ENCODE measurements at regions not wholly inside any gene's neighbourhood (a gene's known extent, or its start where the extent isn't known, plus 50 kb on each side); places are given as distances from the start of the nearest gene placed in this dataset.

- DNase-seq, result no peak
These were observed 117.3 kb upstream of the ADAMTS19 start for GRCh38 chr5:129342796-129343195.

DNA sequence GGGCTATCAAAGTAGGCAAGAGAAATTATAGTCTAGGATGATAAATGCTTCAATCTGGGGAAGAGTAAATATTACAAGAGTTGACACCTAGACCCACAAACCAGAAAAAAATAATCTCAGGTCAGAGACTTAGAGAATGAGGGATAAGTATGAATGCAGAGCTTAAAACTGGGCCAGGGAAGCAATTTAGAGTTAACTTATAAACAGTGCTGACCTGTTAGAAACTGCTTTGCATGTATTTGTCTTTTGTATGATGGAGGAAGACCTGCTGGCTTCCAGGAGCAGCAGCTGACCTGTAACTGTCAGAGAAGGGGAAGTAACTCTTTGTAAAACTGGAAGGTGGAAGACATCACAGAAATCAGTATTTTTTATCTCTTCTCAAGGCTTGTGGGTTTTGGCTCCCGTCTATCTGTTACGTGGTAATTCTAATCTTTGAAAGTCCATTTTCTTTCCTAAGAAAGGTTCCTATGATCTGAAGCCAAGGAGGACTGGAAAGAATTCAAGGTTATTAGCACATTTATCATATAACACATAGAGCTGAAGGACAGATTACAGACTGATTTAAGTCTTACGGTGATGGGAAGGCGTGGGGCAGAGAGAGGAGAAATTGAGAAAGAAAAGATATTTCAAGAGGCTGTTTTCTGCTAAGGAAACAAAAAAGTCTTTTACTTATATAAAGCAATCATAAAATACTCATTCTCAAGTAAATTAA is 114.7 kb upstream of the ADAMTS19 start:
- no peak for DNase-seq

- no peak for DNase-seq
These were observed 103.3 kb upstream of the ADAMTS19 start for GRCh38 chr5:129356846-129357245.

- DNase-seq, result no peak
These were observed 102.0 kb upstream of the ADAMTS19 start for GRCh38 chr5:129358069-129358468.

- DNase-seq, result no peak
These were observed 100.6 kb upstream of the ADAMTS19 start for GRCh38 chr5:129359450-129359849.

DNA sequence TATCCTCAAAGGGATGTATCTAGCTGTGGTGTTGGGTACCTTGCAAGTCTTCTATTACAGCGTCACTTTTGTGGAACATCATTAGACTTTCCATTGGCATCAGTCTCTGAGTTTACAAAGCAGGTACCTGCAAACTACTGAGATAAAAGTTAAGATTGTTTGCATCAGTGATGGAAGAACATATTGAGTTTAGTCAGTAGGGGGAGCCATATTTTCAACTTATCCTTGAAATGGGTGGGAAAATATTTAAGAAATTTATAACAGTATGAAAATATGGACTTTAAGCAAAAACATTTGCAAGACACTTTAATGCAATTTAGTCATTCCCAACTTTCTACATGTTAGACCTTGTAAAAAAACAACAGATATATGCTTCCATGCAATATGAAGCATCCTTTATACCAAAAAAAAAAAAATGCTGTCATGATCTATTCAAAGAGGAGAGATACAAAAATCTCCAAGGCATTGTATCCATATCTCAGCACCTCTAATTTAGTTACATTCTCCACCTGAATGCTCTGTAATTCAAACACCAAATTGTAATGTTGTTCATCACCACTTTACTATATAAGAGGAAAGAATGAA is 98.6 kb upstream of the ADAMTS19 start:
- no peak for DNase-seq

GRCh38 chr5:129362456-129362855 is 97.6 kb upstream of the ADAMTS19 start:
- DNase-seq, result no peak

GRCh38 chr5:129363991-129364390 is 96.1 kb upstream of the ADAMTS19 start:
- no peak for DNase-seq

DNA sequence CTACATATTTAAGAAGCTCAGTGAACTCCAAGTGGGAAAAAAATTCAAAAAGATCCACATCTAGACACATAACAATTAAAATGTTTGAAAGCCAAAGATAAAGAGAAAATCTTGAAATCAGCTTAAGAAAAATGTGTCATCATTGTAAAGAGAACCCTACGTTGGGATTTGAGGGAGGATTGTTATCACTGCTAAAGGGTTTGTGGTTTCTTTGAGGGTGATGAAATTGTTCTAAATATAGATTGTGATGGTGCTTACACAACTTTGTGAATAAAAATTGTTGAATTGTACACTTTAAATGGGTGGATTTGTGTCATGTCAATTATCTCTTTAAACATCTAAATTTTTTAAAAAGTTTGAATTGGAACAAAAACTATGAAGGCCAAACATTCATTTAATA is 92.2 kb upstream of the ADAMTS19 start:
- no peak for DNase-seq

- no peak for DNase-seq
These were observed 88.1 kb upstream of the ADAMTS19 start for GRCh38 chr5:129372025-129372424.

- DNase-seq, result no peak
These were observed 82.6 kb upstream of the ADAMTS19 start for GRCh38 chr5:129377504-129377903.

- DNase-seq, result no peak
These were observed 81.1 kb upstream of the ADAMTS19 start for GRCh38 chr5:129378961-129379360.

- no peak for DNase-seq
These were observed 80.7 kb upstream of the ADAMTS19 start for GRCh38 chr5:129379406-129379805.

GRCh38 chr5:129382921-129383672 is 77.0 kb upstream of the ADAMTS19 start:
- no peak for DNase-seq

GRCh38 chr5:129384193-129384592 is 75.9 kb upstream of the ADAMTS19 start:
- DNase-seq, result no peak

DNA sequence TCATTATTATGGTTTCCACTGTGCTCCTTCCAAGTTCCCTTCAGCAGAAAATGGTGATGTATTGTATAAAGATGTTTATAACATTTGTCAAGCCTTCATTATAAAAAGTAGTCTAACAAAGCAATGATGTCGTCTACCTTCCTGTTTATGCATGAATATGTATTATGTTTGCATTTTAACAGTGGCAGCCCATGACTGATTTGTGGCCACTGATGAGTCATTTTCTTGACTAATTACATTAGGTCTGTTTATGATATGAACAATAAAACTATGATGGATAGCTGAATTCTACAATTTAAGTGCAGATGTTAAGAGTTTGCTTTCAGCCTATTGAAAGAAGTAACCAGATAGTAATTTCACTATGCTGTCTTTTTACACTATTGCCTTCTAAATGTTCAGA is 75.4 kb upstream of the ADAMTS19 start:
- no peak for DNase-seq

DNA sequence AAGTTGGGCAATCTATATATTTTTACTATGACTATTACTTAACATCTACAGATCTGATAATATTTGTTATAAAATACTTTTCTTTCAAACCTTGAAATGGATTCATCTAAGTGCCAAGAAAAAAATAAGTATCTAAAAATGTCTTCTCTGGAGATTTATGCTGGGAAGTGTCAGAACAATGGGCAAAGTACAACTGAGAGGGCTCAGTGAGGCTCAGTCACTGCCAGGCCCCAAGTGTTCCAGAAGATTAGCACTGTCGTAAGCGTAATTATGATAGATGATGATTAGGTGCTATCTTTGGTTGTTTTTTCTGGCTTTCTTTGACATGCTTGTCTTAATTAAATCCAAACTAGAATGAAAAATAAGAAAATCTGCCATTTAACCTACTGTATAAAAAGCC is 72.2 kb upstream of the ADAMTS19 start:
- DNase-seq, result no peak

DNA sequence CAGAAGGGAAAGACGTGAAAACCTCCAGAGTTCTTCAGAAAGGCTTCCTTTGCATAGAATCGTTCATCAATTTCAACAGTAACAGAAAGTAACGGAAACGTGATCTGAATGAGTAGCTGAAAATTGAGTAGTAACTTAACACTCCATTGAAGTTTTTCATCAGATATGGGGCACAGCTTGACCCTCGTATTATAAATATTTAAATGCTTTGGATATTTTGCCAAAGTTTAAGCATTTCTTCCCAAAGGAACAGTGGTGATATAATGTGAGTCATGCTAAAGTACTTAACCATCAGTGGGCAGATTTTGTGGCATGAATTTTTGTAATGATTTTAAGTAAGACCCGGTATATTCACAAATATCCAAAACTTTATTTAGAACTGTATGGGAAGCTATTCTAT is 67.4 kb upstream of the ADAMTS19 start:
- no peak for DNase-seq

DNA sequence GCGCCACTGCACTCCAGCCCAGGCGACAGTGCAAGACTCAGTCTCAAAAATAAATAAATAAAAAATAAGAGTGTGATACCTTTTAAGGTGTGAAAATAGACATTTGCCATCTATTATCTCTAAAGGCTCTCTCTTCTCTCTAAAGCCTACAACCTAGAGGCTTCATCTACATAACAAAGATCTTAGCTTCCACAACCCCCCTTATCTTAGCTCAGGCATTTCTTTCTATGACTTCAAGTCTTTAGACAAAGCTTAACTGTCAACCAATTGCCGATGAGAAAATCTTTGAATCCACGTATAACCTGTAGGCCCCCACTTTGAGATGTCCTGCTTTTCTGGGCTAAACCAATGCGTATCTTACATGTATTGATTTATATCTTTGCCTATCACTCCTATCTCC is 64.9 kb upstream of the ADAMTS19 start:
- no peak for DNase-seq

DNA sequence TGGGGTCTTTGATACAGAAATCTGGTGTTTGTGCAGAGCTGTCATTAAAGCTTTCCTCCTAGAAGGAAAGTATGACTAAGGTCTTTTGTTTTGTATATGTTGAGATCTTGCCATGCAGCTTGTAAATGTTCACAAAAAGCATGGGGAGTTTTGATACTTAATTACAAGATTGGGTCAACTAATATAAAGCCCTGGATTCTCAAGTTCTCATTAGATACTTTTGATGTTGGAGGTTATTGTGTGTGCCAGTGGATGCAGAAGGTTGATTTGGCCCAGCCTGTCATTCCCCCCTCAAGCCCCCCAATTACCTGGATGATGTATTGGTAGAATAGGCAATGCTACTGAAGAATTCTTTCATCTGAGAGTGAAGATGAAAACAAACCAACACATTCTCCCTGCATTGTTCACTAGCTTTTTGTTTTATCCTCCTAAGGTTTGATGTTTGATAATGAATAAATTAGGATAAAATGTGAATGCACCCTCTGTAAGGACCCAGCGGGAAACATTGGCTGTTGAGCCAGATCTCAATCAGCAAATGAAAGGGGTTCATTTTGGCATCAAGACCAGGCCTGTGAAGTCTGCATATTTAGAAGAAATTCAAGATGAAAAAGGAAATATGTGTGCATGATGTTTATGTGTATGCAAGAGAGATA is 61.9 kb upstream of the ADAMTS19 start:
- no peak for DNase-seq

- no peak for DNase-seq
These were observed 61.0 kb upstream of the ADAMTS19 start for GRCh38 chr5:129399069-129399468.

DNA sequence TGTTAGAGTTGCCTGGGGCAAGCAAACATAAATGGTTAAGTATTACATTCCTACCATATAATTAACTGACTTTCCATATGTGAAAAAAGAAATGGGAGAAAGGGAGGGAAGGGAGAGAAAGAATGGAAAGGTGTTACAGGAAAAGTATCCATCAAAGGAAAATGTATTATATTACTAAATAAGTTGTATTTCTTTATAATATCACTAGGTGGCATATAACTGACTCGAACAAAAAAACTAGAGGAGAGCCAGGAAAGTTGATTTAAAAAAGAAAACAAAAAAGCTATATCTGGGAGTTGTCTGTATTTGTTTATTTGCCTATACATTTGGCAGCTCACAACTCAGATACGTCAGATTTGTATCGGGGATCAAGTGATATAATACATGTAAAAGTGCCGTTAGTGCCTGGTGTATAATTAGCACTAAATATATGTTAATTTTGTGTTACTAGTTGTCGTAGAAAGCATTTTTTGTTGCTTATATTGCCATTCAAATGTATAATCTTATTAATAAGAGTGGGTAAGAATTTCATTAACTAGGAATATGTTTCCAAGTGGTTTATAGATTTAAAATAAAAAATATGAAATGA is 59.6 kb upstream of the ADAMTS19 start:
- DNase-seq, result no peak

- DNase-seq, result no peak
These were observed 54.9 kb upstream of the ADAMTS19 start for GRCh38 chr5:129405222-129405621.

Data from midbrain (tissue), 1 donor.